CD4-positive, alpha-beta T cell treated with Interleukin-2 at 100 ng/mL for 4 hours (primary cell): ENCODE measurements at regions not wholly inside any gene's neighbourhood (a gene's known extent, or its start where the extent isn't known, plus 50 kb on each side); places are given as distances from the start of the nearest gene placed in this dataset.

ENCODE experiments used
- DNase-seq: peaks from one replicate; pipeline ENCODE4 v3.0.0-alpha.2; 2020; ENCODE audit warnings: low spot score

DNA sequence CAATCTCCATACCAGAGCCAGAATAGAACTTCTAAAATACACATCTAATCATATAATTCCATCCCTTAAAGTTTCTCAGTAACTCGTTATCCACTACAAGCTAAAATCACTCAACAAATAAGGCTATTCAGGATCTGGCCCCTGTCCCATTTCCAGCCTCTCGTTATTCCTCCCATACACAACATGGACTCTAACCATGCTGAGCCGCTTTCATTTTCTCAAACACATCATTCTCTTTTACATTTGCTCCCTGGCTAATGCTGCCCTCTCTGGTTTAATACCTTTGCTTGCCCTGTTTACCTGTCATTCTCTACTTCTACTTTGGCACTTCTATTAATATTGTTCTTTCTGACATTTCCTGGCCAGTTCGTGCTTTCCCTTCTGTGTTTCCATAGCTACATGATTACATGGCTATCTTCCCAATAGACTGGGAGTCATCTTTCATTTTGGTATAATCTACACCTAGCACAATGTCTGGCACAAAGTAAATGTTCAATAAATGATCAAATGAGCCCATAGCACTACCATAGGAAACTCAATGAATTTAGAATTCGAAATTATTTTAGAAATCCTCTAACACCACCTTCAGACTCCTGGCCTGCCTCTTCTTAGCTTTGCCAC is 163.6 kb upstream of the VRK2 start:
- DNase-seq: no peak

DNA sequence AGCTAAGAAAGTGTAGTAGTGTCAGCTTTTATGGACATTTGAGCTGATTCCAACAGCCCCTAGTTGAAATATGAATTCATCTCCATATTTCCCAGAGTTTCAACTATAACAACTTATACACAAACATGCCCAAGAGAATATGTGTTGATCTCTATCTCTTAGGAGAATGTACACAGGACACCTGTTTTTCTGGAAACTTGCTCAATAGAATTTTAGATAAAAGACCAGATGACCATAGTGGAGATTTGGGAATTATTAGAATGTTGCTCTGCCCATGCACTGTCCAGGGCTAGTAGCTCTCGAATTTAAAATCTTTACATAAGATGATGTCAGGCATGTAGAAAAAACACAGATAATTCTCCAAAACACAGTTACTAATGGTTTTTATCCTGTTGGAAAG is 162.3 kb upstream of the VRK2 start:
- DNase-seq: no peak

DNA sequence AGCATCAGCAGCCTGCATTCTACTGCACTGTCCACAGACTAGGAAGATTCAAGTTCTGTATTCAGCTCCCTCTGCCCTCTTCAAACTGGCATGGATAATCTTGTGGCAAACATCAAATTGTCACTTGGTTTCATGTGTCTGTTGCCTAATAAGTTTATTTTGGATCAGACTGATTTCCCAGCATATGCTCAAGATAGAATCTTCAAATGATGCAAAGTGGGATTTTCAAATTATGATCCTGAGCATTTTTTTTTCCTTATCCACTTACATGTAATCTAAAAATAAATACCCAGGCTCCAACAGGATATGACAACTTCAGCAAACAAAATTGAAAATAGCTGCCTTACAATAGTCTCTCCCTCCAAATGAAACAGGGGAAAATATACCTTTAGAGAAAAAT is 160.9 kb upstream of the VRK2 start:
- no peak for DNase-seq

DNA sequence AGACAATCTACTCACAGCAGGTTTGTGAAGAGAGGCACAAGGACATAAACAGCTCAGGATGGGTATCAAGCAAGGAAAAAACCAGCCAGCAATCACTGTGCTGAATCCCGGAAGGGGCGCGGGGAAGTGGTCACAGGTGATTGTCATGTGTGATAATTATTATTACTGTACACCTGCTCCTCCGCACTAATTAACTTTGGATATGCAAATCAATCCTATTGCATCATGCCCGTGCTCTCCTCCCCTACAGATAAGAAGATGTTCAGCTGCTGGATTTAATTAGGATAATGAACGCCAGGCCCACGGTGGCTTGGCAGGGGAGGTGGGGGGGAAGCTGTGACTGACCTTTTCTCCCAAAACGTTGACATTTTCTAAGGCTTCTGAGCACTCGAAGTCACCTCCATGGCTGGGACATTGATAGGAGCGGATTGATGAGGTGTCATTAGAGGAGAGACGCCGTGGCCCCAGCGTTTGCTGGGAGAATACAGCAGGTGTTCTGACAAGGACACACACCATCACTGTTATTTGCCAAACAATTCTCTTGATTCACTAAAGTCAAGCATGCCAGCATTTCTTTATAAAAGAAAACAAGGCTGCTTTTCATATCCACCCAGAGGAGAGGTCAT is 160.3 kb upstream of the VRK2 start:
- DNase-seq: no peak

DNA sequence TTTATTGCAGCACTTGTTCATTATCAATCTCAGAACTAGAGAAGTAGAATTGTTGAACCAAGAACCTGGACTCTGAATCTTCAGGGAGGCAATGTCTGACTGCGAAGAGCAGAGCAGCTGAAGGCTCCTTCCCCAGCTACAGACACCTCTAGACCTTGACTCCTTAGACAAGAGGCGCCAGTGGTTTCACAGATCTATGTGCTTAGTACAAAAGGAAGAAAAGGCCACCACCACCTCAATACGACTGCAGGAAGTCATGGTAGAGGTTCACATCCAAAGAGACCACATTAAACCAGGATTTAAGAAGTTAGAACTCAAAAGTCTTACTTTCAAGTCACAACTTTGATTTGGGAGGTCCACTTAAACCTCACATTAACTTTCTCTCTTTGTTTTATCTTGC is 158.1 kb upstream of the VRK2 start:
- no peak for DNase-seq

DNA sequence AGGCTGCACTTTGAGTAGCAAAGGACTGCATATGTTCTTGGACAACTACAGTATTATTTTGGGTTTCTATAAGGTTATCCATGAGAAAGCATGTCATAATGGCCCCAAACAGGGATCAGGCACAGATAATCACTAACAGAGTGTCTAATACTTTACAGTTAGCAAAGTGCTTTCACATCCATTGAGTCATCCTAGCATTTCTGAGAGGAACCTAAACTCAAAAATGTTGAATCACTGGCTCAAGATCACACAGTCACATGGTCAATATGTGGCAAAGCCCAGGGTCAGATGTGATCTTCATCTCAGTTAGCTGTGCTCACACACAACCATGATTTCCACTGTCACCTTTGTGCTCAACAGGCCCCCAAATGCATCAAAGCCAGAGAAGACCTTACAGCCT is 156.1 kb upstream of the VRK2 start:
- DNase-seq: no peak

DNA sequence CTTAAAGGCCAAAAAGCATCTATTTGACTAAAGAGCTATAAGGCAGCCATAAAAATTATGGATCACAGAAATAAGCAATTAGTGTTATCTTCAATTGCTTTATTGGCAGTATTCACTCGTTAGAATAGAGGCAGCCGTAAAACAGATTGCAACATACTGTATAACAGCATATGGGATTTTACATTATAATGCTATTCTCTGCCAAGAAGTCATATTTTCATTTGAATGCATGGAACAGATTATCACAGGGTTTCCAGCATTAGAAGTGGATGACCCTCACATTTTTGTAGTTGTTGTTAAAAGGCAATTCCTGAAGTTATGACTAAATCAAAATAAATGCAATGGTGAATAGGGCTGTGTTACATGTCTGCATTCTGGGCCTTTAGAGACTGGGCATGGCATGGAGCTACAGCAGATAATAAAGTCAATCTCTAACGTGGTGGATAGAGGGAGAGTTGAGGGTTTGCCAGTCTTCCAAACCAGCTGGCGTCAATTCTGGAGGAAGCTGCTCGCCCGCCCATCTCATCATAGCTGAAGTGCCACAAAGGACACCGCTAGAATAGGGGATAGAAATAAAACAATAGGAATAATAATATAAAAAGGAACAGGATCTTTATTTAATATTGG is 155.4 kb upstream of the VRK2 start:
- DNase-seq: no peak

DNA sequence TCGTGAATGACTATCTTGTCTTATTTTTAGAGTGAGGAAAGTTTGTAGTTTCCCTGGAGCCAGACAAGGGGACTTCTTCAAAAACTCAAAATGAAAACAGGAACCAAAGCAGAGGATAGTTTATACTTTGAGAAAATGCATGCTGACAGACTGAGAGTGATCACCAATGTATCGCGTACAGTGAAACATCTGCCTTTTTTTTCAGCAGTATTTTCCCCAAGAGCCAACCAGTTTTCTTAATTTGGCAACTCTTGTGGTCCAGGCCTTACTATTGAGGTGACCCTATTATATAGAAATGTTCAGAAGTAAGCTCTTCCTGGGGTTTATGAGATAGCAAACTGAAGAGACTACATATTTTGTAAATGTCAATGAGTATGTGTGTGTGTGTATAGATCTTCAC is 153.7 kb upstream of the VRK2 start:
- DNase-seq: no peak

DNA sequence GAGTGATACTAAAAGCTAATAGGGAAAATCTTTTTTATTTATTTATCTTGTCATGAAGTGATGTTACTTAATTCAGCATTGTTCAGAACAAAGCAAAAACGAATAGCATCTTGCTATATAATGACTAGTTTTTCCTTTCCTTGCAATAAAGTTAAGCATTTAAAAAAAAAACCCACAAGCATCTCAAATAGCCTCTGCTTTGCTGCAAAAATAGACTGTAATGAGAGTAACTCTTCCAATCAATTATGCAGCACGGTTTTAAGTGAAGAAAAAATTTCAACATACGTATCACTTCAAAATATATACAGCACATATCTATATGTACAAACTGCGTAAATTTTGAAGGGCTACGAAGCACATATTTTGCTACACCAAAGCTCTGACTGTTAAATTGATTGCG is 153.3 kb upstream of the VRK2 start:
- no peak for DNase-seq

DNA sequence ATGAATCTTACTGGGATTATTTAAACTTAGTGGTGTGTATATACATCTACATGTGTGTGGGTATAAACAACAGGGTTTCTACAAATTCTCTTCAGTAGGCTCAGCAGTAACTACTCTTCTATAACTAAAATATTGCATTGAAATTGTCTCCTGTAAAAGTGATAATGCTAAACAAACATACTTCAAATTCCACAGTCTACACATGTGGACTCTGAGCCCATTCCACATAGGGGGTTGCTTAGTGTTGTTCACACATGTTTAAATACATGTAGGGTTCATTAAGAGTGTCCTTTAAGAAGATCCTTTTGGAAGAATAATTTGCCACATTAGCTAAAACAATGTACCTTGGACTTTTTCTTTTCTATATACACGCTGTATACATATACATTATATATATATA is 152.8 kb upstream of the VRK2 start:
- DNase-seq: no peak

DNA sequence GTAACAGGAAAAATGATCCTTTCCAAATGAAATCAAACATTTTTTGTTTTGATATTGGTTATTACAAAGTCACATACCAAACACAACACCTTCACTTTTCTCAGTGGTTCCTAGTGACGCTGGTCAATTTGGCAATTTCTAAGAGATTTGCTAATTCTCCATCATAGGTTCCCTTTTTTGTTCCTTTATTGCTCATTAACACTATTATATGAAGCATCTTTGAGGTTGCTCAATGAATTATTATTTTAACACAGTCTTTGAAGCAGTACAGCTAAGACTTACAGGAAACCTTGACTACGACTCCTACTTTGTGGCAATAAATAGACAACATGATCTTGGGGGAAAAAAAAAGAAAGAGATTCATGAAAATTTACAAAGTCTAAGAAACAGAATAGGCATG is 152.2 kb upstream of the VRK2 start:
- no peak for DNase-seq

DNA sequence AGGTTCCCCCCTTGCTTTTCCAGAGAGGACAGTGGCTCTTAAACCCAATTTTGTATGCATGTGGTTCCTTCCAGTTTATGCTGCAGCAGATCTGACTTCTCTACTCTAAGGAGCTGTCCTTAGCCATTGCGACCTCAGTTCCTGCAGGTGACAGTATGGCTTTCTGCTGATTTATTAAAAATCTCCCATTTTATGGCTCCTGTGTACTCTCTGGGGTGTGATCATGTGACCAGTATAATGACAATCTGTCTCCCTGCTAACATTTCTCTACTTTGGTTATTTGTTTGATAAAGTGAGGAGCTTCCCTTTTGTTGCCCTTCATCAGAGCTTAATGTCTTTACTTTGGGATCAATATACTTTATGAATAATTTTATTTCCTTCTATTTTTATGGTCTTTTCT is 148.7 kb upstream of the VRK2 start:
- DNase-seq: no peak

DNA sequence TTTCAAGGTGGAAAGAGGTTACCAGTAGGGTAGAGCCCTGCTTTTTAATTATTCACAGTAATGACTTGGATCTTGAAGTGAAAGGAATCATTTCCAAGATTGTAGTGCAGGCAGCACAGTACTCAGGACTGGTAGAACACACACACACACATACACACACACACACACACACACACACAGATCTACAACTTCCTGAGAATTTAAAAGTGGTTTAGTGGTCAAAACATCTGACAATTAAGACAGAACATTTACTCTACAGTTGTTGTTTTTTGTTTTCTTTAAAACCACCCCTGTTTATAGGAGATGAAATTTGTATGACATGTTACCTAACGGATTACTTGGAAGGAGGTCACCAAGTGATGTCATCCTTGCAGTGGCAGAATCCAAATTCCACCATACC is 146.7 kb upstream of the VRK2 start:
- DNase-seq: no peak

DNA sequence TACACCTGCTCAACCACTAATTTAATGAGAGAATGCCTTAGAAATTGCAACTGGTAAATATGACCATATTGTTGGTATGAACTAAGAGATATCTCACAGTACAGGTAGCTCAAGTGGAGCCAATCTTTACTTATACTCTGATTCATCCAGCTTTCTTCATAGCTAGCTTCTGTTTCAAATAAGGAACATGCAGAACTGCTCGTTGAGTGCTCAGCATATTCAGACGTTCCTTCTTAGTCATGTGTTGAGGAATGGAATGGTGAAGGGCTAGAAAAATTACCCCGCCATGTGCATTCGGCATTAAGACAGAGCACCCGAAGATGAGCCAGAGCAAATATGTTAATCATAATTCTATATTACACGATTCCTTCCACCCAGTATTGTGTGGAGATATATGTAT is 144.0 kb upstream of the VRK2 start:
- DNase-seq: no peak

DNA sequence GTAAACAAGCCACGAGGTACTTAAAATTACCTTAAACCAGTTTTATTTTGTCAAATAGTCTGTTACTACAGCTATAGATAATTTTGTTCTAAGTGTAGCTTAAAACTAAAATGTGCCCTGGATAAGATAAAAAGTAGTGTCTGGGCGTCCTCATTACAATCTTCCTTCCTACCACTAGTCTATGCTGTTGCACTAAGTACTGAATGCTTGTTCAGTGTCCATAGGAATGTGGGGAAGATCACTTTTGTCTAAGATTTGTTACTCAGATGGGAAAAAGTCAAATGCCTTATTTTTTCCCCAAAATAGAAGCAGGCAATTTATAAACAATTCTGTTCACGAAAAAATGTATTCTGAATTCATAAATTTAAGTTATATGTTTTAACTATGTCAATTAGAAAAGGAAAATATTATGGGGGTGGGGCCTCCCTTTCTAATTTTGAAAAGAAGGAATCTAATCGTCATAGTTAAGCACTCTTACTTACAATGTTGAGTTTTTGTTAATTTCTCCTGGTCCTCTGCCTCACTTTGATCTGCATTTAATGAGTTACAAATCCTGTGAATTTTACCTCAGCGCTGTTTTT is 140.4 kb upstream of the VRK2 start:
- DNase-seq: peak; percentile 47

DNA sequence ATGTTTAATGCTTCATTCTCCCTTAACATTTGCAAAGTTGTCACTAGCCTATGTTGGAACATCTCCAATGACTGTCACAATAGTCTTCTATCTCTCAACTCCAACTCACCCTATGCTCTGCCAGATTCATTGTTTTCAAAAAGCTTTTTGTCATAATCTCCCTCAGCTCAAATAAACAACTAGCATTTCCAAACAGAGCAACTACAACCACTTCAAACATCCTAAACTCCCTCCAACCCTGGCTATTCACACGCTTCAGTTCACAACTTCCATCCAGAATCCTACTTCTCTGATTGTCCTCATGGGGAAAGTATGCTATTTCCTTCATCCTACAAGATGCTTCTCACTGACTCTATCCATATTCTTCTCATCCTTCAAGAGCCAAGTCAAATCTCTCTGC is 139.2 kb upstream of the VRK2 start:
- DNase-seq: no peak

DNA sequence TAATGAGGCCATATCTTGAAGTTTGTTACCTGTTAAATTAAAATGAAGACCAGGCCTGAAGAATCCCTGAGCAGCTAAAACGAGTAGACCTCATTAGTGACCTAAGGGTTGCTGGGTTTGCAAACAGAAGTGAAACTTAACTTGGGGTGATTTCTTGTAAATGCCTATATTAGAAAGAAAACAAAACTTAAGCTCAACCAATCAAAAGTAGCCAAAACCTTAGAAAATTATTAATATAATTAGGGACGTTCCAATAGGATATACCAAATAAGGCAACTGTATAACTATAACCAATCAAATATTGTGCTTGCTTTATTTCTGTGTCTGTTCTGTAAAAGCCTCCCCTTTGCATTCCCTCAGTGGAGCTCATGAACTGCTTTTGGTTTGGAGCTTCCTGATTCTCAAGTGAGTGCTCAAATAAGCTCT is 137.9 kb upstream of the VRK2 start:
- DNase-seq: peak; percentile 24

DNA sequence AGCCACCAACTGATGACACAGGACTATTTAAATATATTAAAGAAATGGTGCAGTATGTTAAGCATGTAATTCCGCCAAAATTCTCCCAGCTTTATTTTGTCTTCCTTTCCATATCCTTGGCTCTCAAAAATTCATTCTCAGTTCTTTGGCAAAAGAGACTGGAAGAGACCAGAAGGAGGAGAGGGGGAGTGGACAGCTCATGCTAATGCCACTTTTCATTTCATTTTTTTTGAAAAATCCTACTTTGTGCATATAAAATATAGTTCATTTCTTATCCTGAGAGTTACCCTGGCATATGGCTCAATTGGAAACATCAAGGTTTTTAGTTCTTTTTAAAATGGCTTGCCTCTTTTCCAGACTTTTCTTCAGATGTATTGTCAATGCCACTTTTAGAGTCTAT is 128.5 kb upstream of the VRK2 start:
- DNase-seq: no peak

DNA sequence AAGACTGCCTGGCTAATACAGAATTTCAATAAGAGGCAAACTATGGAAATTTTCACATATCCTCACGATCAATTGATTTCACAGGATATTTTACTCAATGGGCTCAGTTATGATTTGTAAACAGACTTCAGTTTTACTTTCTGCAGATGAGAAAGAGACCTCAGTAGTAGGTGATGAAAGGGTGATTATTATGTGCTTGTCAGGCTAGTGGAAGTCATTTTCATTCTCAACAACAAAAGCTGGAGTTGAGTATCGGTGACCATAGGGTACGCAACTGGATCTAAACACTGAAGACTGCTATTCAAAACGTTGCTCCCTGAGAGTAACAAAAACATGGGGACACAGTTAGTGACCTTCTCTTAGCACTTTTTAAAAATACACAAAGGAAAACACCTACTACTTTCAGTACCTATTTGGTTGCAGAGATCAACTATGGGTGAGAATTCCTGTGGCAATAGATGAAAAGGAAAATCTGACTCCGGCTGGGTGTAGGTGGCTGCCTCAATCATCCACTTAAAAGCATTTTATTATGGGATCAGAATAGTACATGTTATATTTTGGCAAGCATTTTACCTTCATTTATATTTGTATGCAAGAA is 126.2 kb upstream of the VRK2 start:
- DNase-seq: no peak

DNA sequence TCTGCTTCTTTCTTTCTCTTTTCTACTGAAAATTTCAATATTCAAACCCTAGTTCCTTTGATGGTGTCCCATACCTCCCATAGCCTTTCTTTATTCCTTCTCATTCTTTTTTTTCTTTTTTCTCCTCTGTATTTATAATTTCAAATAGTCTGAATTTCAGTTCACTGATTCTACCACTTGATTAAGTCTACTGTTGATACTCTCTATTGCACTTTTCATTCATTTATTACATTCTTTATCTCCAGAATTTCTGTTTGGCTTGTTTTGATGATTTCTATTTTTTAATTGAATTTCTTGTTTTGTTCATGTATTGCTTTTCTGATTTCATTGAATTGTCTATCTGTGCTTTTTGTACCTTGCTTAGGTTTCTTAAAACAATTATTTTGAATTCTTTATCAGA is 111.9 kb upstream of the VRK2 start:
- DNase-seq: no peak

DNA sequence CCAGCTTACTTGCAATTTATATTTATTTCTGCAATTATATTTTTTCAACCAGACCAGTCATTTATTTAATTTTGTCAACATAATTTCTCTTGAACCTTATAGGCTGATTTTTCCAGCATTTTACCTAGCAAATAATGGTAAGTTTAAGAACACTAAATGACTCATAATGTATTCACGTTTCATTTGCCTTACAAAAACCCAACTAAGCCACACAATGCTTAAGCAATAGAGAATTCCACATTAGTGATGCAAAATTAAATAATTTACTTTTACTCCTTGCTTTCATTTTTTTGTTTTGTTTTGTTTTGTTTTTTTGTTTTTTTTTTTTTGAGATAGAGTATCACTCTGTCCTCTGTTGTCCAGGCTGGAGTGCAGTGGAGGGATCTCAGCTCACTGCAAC is 110.4 kb upstream of the VRK2 start:
- no peak for DNase-seq

DNA sequence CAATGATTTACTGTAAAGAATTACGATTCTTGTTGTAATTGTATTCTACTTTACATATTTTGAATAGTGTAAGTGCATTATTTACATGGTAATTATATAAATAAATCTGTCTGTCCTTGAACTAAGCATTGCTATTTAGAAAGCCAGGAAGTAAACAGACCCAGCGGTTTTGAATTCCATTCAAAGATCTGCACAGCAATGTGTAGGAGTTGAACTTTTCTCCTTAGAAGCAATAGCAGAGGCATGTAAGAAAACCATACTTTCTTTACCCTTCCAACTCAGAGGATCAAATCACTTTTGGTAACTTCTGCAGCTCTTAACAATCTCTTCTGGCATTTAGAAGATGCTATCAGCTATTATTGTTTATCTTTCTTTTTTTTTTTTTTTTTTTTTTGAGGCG is 109.2 kb upstream of the VRK2 start:
- no peak for DNase-seq

DNA sequence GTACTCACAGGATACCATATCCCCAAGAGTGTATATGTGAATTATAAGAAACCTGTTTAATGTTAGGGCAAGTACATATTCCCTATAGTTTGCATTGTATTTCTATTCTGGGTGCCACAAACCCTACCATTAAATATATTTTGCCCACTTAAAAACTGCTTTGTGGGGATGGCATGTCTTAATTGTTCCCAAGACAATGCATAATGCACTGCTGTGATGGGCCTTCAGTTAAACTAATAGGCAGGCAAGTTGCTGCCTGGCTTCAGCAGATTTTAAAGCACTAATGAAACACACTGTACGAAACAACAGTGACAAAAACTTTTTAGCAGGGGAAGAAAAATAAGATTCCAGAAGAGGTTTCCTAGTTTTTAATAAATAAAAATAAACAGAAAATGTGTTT is 104.8 kb upstream of the VRK2 start:
- DNase-seq: no peak
